ENCODE measurements at regions not wholly inside any gene's neighbourhood (a gene's known extent, or its start where the extent isn't known, plus 50 kb on each side); places are given as distances from the start of the nearest gene placed in this dataset.

- intact Hi-C loops (cut with micrococcal nuclease; ENCODE audit: unreplicated experiment): no loop called here
- H3K27ac ChIP-seq: no peak overlapping the region
- H3K27me3 ChIP-seq (ENCODE audit: insufficient read depth, low read depth): no peaks in the 10 kb centered on the region
- CTCF ChIA-PET: no interaction called here
- no peaks in the 10 kb centered on the region for H3K36me3 ChIP-seq (ENCODE audit: low read depth)
- H3F3A ChIP-seq (ENCODE audit: insufficient read depth, low read depth): no peaks in the 10 kb centered on the region
- no peak overlapping the region for H2AFZ ChIP-seq
- no peaks in the 10 kb centered on the region for H4K20me1 ChIP-seq (ENCODE audit: insufficient read depth)
- no peak for TF ChIP-seq EZH2 (IDR thresholded peaks at IDR 0.05; ENCODE audit: low read depth)
- TF ChIP-seq, protein P1, sequence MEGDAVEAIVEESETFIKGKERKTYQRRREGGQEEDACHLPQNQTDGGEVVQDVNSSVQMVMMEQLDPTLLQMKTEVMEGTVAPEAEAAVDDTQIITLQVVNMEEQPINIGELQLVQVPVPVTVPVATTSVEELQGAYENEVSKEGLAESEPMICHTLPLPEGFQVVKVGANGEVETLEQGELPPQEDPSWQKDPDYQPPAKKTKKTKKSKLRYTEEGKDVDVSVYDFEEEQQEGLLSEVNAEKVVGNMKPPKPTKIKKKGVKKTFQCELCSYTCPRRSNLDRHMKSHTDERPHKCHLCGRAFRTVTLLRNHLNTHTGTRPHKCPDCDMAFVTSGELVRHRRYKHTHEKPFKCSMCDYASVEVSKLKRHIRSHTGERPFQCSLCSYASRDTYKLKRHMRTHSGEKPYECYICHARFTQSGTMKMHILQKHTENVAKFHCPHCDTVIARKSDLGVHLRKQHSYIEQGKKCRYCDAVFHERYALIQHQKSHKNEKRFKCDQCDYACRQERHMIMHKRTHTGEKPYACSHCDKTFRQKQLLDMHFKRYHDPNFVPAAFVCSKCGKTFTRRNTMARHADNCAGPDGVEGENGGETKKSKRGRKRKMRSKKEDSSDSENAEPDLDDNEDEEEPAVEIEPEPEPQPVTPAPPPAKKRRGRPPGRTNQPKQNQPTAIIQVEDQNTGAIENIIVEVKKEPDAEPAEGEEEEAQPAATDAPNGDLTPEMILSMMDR (conservative IDR thresholded peaks at IDR 0.05): no peak
- no peaks in the 10 kb centered on the region for H3K9me3 ChIP-seq (ENCODE audit: insufficient read depth, low read depth)
- BruUV-seq (replicated peaks): no TSS peak
- H3K79me2 ChIP-seq (ENCODE audit: low read depth): no peaks in the 10 kb centered on the region
- H3K4me2 ChIP-seq: no peak overlapping the region
- POLR2A ChIA-PET (ENCODE audit: unreplicated experiment): no interaction called here
- H3K4me3 ChIP-seq: no peak overlapping the region
- no peak for DNase-seq
- H3K9me2 ChIP-seq (ENCODE audit: insufficient read depth): no peaks in the 10 kb centered on the region; the same call in 1 of the 2 replicates
- no peaks in the 10 kb centered on the region for H3K4me1 ChIP-seq (replicated peaks; ENCODE audit: insufficient read depth)
Observed at GRCh38 chr7:119748251-119748860, 524.6 kb upstream of the KCND2 start.

- no TSS peak for BruUV-seq (replicated peaks)
- Histone ChIP-seq H4K20me1 (ENCODE audit: insufficient read depth) (no peaks in the 10 kb centered on the region), H3F3A (ENCODE audit: insufficient read depth, low read depth) (no peaks in the 10 kb centered on the region), H3K27ac (no peak overlapping the region), H3K27me3 (ENCODE audit: insufficient read depth, low read depth) (no peaks in the 10 kb centered on the region), H3K79me2 (ENCODE audit: low read depth) (no peaks in the 10 kb centered on the region), H3K9me2 (ENCODE audit: insufficient read depth) (no peaks in the 10 kb centered on the region; the same call in 1 of the 2 replicates), H3K36me3 (ENCODE audit: low read depth) (no peaks in the 10 kb centered on the region), H3K9me3 (ENCODE audit: insufficient read depth, low read depth) (no peaks in the 10 kb centered on the region), H2AFZ (no peak overlapping the region), H3K4me1 (replicated peaks; ENCODE audit: insufficient read depth) (no peaks in the 10 kb centered on the region), H3K4me2 (no peak overlapping the region), H3K4me3 (no peak overlapping the region)
- TF ChIP-seq, protein P1 (conservative IDR thresholded peaks at IDR 0.05): no peak
- TF ChIP-seq EZH2 (IDR thresholded peaks at IDR 0.05; ENCODE audit: low read depth): no peak
- intact Hi-C loops (cut with micrococcal nuclease; ENCODE audit: unreplicated experiment): no loop called here
- ChIA-PET CTCF (no interaction called here), POLR2A (ENCODE audit: unreplicated experiment) (no interaction called here)
- no peak for DNase-seq
Observed at GRCh38 chr7:119748991-119749390, 524.0 kb upstream of the KCND2 start.

- Histone ChIP-seq H3K27ac (no peak overlapping the region), H4K20me1 (ENCODE audit: insufficient read depth) (no peaks in the 10 kb centered on the region), H3K4me1 (replicated peaks; ENCODE audit: insufficient read depth) (no peaks in the 10 kb centered on the region), H3K36me3 (ENCODE audit: low read depth) (no peaks in the 10 kb centered on the region), H2AFZ (no peak overlapping the region), H3K4me3 (no peak overlapping the region), H3F3A (ENCODE audit: insufficient read depth, low read depth) (no peaks in the 10 kb centered on the region), H3K9me2 (ENCODE audit: insufficient read depth) (no peaks in the 10 kb centered on the region), H3K4me2 (no peak overlapping the region), H3K79me2 (ENCODE audit: low read depth) (no peaks in the 10 kb centered on the region), H3K27me3 (ENCODE audit: insufficient read depth, low read depth) (no peaks in the 10 kb centered on the region), H3K9me3 (ENCODE audit: insufficient read depth, low read depth) (no peaks in the 10 kb centered on the region)
- ChIA-PET CTCF (no interaction called here), POLR2A (ENCODE audit: unreplicated experiment) (no interaction called here)
- DNase-seq: no peak
- intact Hi-C loops (cut with micrococcal nuclease; ENCODE audit: unreplicated experiment): no loop called here
- TF ChIP-seq, protein P1 (conservative IDR thresholded peaks at IDR 0.05): no peak
- no peak for TF ChIP-seq EZH2 (IDR thresholded peaks at IDR 0.05; ENCODE audit: low read depth)
- BruUV-seq (replicated peaks): no TSS peak
Observed at GRCh38 chr7:119756687-119757086, 516.3 kb upstream of the KCND2 start.
